ENCODE measurements at regions not wholly inside any gene's neighbourhood (a gene's known extent, or its start where the extent isn't known, plus 50 kb on each side); places are given as distances from the start of the nearest gene placed in this dataset.
"Not testable (repeated sequence)": the region's sequence is repeated elsewhere in the genome, so short reads cannot be mapped to it uniquely, and the experiment has no call there.

- DNase-seq (ENCODE audit: low read depth, low spot score) = not testable (repeated sequence)
Measured at GRCh38 chr2:132068407-132068806, 93.3 kb downstream of the ANKRD30BL start.

- not testable (repeated sequence) for DNase-seq (ENCODE audit: low read depth, low spot score)
Measured at GRCh38 chr2:132065391-132065790, 96.4 kb downstream of the ANKRD30BL start.

- not testable (repeated sequence) for DNase-seq (ENCODE audit: low read depth, low spot score)
Measured at GRCh38 chr2:132039609-132040236, 122.0 kb downstream of the ANKRD30BL start.

- not testable (repeated sequence) for DNase-seq (ENCODE audit: low read depth, low spot score)
Measured at GRCh38 chr2:132038883-132039235, 122.9 kb downstream of the ANKRD30BL start.

GRCh38 chr2:132038179-132038882, 123.4 kb downstream of the ANKRD30BL start:
- peak; percentile 13 for DNase-seq (ENCODE audit: low read depth, low spot score)

- DNase-seq (ENCODE audit: low read depth, low spot score) = peak; percentile 44
Measured at GRCh38 chr2:132037527-132038178, 124.1 kb downstream of the ANKRD30BL start.

DNA sequence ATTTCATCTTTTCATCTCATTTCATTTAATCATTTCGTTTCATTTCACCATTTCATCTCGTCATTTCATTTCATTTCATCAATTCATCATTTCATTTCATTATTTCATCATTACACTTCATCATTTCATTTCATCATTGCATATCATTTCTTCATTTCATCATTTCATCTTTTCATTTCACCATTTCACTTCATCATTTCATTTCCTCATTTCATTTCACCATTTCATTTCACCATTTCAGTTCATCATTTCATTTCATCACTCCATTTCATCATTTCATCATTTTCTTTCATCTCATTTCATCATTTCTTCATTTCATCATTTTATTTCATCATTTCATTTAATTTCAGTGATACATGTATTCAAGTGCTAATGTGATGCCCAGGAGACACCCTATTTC, 127.1 kb downstream of the ANKRD30BL start:
- DNase-seq (ENCODE audit: low read depth, low spot score) = no peak

DNA sequence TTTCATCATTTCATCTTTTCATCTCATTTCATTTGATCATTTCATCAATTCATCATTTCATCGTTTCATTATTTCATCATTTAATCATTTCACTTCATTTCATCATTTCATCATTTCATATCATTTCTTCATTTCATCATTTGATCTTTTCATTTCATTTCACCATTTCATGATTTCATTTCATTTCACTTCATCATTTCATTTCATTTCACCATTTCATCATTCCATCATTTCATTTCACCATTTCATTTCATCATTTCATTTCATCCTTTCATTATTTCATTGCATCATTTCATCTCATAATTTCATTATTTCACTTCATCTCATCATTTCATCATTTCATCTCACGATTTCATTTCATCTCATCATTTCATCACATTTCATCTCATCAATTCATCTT, 127.8 kb downstream of the ANKRD30BL start:
- no peak for DNase-seq (ENCODE audit: low read depth, low spot score)

DNA sequence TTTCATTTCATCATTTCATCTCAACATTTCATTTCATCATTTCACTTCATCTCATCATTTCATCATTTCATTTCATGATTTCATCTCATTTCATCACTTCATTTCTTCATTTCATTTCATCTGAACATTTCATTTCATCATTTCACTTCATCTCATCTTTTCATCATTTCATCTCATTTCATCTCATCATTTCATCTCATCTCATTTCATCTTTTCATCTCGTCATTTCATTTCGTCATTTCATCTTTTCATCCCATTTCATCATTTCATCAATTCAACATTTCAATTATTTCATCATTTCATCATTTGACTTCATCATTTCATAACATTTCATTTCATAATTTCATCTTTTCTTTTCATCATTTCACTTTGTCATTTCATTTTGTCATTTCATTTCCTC, 128.4 kb downstream of the ANKRD30BL start:
- no peak for DNase-seq (ENCODE audit: low read depth, low spot score)

DNA sequence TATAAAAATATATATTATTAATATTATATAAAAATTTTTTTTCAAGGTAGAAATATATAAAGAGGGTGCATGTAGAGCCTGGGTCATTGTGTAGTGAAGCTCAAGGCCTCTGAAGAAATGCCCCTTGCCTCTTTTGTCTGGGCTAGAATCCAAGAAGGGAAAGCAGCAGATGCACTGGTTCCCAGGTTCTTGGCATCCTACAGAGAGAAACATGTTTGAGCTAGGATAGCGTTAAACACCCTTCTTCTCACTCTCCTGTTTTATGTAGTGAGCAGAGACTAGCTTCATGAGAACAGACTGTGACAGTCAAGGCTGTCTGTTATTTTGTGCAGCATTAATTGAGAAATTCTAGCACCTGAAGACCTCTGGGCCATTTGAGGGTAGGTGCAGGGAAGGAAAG, 149.7 kb downstream of the ANKRD30BL start:
- DNase-seq (ENCODE audit: low read depth, low spot score) = not testable (repeated sequence)

DNA sequence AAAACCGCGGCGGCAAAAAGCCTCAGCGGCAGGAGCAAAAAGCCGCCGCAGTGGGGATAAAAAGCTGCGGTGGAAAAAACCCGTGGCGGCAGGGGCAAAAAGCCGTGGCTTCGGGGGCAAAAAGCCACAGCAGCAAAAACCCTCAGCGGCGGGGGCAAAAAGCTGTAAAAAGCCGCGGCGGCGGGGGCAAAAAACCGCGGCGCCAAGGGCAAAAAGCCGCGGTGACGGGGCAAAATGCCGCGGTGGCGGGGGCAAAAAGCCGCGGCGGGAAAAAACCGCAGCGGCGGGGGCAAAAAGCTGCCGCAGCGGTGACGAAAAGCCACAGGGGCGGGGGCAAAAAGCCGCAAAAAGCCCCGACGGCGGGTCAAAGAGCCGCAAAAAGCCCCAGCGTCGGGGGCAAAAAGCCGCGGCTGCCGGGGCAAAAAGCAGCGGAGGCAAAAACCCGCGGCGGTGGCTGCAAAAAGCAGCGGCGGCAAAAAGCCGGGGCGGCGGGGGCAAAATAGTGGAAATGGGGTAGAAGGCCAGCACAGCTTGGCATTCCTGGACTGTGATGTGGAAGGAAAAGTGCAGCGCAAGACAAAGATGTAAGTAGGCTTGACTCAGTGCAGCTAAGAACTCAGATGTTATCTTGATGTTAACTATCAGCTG, 151.8 kb downstream of the ANKRD30BL start:
- peak; percentile 45 for DNase-seq (ENCODE audit: low read depth, low spot score)

DNA sequence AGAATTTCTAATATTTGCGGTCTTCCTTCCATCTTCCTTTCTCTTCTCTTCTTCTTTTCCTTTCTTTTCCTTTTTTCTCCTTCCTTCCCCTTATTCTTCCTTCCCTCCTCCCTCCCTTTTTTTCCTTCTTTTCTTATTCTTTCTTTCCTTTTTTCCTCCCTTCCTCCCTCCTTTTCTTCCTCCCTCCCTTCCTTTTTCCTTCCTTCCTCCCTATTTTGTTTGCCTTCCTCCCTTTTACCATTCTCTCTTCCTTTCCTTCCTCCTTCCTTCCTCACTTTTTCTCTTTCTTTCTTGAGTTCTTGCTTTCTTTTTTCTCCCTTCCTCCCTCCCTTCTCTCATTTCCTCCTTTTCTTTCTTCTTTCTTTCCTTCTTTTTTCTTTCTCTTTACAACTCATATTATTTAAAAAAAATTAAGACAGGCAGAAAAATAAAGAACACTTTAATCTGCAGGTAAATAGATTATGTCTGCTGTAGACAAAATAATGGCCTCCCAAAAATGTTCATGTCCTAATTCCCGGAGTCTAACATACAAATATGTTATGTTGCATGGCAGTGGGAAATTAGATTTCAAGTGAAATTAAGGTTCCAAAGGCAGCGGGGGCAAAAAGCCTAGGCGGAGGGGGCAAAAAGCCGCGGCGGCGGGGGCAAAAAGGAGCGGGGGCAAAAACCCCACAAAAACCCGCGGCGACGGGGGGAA, 152.4 kb downstream of the ANKRD30BL start:
- no peak for DNase-seq (ENCODE audit: low read depth, low spot score)

DNA sequence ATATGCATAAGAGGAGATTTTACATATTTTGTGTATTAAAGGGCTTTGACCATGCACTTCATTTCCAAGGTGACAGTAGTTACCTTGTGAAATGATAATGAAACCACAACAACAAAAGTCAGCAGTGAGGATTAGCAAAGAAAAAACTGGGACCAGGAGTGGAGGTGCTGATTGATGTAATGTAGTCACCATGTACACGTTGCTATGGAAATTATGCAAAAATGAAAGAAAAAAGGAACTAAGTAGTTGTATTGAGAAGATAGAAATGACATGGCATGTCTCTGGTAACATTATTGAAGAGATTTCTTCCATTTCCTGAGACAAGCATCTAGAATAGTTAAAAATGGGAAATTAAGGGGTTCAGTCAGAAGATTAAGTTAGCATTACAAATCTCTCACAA, 171.0 kb downstream of the ANKRD30BL start:
- not testable (repeated sequence) for DNase-seq (ENCODE audit: low read depth, low spot score)

GRCh38 chr2:131966671-131967070, 195.1 kb downstream of the ANKRD30BL start:
- DNase-seq (ENCODE audit: low read depth, low spot score) = not testable (repeated sequence)

DNA sequence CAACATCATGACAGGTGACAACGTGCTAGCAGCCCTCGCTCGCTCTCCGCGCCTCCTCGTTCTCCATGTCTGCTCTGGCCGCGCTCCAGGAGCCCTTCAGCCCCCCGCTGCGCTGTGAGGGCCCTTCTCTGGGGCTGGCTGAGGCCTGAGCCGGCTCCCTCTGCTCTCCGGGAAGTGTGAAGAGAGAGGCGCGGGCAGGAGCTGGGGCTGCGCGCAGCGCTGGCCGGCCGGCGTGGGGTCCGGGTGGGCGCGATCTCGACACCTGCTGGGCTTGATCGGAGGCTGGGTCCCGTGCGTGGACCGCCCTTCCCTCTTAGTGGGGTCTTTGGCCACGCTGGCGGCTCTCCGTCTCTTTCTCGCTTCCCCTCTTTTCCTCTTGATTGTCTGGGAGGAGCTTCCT, 195.5 kb downstream of the ANKRD30BL start:
- DNase-seq (ENCODE audit: low read depth, low spot score) = no peak

DNA sequence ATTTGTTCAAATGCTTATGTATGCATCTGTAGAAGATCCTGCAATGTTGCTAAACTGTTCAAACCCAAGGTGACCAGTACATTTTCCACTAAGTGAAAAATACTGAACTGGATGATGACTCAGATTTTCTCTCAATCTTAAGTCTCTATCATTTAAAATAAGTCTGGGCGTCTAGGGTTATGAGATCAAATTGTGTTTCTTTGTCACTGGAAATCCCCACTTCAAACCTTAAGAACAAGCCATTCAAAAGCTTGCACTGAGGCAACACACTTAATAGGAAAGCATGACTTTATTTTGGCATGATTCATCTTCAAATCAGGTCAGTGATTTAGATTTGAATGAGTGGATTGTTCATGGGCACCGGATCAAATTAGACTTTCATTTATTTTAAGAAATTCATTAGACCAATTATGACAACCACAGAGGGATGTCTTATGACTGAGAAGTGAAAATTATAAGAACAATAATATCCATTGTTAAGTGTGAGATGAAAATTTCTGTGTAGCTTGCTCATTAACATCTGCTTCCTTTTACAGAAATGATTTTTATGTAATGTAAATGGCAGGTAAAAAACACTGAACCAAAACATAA, 203.6 kb downstream of the ANKRD30BL start:
- DNase-seq (ENCODE audit: low read depth, low spot score) = peak; percentile 3

DNA sequence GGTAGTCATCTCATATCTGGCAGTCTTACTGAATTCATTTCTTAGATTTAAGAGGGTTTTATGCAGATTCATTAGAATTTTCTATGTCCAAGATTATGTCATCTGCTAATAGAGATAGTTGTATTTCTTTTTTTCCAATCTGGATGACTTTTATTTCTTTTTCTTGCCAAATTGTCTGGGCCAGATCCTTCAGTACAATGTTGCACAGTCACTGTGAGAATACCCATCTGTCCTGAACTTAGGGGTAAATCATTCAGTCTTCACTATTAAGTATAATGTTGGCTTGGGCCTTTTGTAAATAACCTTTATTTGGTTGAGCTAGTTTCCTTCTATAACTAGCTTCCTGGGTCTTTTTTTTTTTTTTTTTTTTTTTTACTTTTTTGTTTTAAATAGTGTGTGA, 213.1 kb downstream of the ANKRD30BL start:
- DNase-seq (ENCODE audit: low read depth, low spot score) = not testable (repeated sequence)

- DNase-seq (ENCODE audit: low read depth, low spot score) = peak; percentile 12
Measured at GRCh38 chr2:131923287-131923686, 238.5 kb downstream of the ANKRD30BL start.

- not testable (repeated sequence) for DNase-seq (ENCODE audit: low read depth, low spot score)
Measured at GRCh38 chr2:131922854-131923253, 238.9 kb downstream of the ANKRD30BL start.

All from astrocyte of the hippocampus (primary cell).